ENCODE measurements at regions not wholly inside any gene's neighbourhood (a gene's known extent, or its start where the extent isn't known, plus 50 kb on each side); places are given as distances from the start of the nearest gene placed in this dataset.
"Not testable (repeated sequence)": the region's sequence is repeated elsewhere in the genome, so short reads cannot be mapped to it uniquely, and the experiment has no call there.

GRCh38 chr2:7094231-7094741 lies 177.1 kb downstream of the RNF144A start:
- no peak for DNase-seq

- no peak for DNase-seq
These were observed 179.6 kb downstream of the RNF144A start for GRCh38 chr2:7096726-7097352.

- DNase-seq = peak; percentile 83
These were observed 180.2 kb downstream of the RNF144A start for GRCh38 chr2:7097353-7097895.

DNA sequence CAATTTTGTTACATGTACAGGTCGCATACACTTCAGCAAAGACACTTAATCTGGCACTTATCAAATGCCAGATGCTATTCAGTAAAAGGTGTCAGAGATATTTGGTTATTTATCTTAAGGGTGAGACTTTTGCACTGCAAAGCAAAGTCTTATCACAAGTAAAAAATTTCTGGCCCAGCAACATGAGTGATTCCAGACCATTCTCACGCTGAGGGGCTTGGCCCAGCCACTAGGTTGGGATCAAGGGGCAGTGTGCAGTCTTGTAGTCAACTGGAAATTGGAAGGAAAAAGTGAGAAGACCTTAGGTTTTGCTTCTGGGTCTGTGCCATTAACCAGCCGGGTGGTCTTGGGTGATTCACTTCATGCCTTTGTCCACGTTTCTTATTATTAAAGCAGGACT lies 181.6 kb downstream of the RNF144A start:
- no peak for DNase-seq

GRCh38 chr2:7099687-7100086 lies 182.5 kb downstream of the RNF144A start:
- not testable (repeated sequence) for DNase-seq

DNA sequence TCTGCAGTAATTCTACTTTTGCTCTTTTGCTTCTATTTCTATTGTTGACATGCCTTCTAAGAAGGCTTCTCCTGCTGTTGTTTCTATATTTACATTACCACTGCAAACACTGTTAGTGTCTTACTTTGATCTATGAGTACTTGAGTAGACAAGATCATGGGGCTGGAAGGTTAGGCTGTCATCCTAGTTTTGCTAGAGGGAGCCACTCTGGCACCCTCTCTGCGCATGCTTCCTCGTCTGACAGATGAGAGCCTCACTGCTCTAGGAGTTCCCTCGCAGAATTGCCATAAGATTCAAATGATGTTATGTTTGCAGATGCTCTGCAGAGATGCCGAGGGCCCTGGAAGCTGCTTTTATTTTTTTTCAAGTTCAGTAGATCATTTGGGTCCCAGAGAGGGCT lies 185.6 kb downstream of the RNF144A start:
- peak; percentile 93 for DNase-seq

GRCh38 chr2:7108792-7109532 lies 191.8 kb downstream of the RNF144A start:
- peak; percentile 22 for DNase-seq

DNA sequence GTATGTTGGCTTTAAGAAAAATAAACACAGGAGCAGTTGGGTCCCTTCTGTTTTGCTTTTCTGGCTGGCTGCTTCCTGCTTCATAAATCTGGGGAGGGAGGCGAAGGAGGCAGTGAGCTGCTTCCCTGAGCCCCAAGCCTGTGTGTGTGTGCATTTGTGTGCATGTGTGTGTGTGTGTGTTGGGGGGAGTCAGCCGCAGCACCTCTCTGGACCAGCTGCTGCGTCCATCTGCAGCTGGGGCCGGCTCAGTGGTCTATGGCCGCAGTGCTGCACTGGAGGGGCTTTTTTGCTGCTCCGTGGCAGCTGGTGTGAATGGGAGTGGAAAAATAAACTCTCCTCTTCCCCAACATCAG lies 192.3 kb downstream of the RNF144A start:
- DNase-seq = no peak

- peak; percentile 54 for DNase-seq
These were observed 194.4 kb downstream of the RNF144A start for GRCh38 chr2:7111626-7112025.

DNA sequence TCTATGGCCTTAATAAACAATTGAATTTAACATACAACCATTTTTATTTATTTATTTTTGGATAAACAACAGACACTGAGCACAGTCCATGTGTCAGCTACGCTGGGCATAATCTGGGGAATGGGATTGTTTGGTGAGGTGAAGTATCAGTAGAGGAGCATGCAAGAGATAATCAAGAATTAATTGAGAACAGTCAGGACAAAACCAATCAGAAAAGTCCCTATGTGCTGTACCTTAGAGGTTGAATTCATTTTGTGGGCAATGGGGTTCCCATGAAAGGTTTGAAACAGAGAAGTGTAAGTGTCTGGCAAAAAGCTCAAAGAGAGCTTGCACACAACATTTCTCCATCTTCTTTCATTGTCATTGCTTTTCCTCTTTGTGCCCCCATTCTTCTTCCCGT lies 198.2 kb downstream of the RNF144A start:
- no peak for DNase-seq

- DNase-seq = no peak
These were observed 198.7 kb downstream of the RNF144A start for GRCh38 chr2:7115906-7116305.

DNA sequence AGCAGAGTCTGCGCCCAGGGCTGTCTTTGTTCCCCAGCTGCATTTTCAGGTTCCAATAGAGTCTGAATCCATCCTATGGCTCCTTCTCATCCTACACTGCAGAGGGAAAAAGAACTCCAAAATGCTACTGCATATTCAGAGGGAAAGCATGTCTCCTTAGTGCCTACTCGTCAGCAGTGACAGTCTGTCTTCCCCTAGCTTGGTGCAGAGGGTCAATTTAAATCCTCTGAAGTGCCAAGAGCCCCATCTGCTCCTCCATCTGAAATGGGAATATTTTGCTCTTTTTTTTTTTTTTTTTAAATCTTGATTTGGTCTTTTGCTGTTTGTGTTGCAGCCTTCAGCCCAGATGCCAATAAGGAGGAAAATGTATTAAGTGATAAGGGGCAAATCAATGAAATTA lies 199.3 kb downstream of the RNF144A start:
- DNase-seq = no peak

DNA sequence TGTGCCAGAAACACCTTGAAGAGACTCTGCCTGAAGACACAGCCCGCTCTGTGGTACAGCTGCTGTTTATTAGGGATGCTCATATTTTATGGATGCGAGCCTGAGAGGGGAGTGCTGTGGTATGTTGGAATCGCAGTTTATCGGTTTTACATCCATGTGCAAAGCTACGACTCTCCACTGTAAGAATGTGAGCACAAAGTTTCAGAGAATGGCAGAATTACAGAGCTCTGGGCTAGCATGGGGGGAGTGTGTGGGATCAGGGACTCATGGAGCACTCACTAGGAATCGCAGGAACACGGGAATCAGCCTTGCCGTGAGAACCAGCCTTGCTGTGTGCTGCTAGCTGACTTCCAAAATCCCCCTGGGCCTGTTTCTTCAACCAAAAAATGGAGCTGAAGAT lies 199.9 kb downstream of the RNF144A start:
- DNase-seq = no peak

DNA sequence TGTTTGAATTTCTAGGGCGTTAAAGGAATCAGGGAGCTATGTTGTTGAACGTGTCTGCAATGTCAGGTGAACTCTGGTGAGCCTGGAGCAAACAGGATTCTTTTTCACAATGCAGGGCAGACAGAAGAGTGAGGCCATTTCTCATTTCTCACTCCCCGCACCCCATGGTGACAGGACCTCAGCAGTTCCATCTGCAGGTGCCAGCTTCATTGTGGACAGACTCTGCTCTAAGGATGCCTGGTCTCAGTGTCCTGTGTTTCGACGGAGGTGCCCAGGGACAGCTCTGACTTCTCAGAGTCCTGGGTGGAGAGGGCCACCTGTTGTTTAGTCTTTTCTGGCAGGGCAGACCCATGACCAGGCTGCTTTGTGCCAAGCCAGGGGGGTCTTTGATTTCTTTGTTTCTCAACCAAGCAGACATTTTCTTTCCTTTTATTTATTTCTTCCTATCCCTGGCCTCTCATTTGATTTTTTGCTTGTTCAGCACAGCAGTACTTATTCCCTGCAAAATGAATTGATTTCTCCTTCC lies 201.5 kb downstream of the RNF144A start:
- no peak for DNase-seq

DNA sequence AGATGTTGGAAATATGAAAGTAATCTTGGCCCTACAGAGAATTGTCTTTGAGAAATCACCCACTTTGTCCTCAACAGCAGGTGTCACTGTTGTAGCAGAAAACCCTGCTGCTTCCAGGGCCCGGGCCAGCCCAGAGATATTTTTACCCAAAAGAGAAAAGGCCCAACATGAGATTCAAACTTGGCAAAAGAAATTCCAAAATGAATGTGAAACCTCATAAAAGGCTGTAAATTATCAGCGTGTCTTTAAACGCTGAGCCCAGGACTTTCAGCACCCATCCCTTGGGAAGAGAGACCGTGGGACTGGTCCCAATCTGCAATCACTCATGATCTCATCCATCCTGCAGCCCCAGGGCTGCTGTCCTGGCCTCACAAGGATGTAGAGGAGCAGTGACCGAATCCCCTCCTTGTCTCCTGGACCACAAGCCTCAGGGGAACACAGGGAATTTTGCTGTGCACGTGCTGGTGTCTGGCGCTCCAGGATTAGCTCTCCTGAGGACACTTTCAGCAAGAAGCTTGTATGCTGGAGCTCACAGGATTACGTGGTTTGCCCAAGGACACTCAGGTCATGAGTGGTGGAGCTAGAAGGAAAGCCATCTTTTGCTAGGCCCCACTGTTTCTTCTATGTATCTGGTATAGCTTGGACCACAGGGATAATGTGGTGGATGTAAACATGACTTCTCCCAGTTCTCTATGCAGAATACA lies 202.1 kb downstream of the RNF144A start:
- DNase-seq = peak; percentile 16

DNA sequence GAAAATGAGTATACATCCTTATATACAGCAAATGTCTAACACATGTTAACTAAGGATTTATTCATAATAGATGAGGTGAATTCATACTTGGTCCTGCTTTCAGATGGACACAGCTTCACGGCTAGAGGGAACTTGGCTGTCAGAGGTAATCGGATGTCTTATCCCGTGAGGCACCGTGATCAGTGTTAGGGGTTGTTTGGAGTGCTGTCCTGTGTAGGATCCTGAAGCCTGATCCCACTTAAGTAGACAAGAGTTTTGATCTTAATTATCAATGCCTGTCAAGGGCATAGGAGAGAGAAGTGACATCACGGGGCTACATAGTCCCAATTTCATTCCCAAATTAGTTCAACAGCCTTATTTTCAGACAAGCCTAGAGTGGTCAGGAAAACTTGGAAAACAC lies 204.6 kb downstream of the RNF144A start:
- no peak for DNase-seq

DNA sequence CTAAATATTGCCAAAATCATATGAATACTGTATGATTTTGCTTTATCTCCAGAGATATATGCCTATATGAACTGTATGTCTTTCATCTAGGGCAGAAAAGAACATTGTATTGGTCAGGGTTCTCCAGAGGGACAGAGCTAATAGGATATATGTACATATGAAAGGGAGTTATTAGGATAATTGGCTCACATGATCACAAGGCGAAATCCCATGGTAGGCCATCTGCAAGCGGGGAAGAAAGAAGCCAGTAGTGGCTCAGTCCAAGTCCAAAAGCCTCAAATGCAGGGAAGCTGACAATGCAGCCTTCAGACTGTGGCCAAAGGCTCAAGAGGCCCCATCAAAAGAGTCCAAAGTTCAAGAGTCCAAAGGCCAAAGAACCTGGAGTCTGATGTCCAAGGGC lies 209.9 kb downstream of the RNF144A start:
- DNase-seq = no peak

GRCh38 chr2:7127687-7128086 lies 210.5 kb downstream of the RNF144A start:
- no peak for DNase-seq

DNA sequence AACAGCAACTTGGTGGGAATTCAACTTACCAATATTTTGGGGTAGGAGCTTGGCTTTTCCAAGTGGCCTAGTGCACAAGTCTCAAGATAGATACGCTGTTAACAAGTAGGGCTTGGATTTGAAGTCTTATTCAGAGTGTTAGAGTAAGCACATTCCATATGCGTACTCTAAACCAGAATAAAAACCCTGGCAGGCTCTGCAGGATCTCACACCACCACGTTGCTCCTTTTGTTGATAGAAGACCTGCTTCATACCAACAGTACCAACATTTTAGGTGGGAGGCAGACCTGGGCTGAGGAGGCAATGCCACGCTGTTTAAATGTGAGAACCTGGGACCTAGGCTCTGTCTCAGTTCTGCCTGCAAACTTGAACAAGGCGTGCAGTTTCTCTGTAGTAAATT lies 214.0 kb downstream of the RNF144A start:
- DNase-seq = no peak

DNA sequence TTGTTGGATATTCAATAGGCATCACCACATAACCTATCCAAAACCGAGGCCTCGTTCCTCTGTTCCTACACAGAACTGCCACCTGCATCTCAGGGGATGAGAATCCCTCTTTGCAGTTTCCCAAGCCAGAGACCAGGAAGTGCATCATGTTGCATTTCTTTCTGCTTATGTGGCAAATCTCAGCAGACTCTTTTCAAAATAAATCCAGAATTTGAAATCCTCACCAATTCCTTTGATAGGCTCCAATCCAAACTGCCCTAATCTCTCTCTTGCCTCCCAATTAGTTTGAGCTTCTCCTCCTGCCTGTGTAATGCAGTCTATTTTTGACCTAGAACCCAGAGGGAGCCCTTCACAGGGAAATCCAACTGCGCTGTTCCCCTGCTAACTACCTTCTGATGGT lies 215.5 kb downstream of the RNF144A start:
- no peak for DNase-seq

GRCh38 chr2:7133521-7133920 lies 216.3 kb downstream of the RNF144A start:
- DNase-seq = no peak

DNA sequence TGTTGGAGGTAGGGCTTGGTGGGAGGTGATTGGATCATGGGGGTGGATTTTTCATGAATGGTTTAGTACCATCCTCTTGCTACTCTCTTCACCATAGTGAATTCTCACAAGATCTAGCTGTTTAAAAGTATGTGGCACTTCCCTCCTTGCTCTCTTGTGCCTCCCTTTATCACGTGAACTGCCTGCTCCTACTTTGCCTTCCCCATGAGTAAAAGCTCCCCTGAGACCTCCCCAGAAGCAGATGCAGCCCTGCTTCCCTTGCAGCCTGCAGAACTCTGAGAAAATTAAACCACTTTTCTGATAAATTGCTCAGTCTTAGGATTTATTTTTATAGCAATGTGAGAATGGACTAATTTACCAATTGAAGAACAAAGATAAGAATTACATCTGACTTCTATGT lies 223.1 kb downstream of the RNF144A start:
- no peak for DNase-seq

DNA sequence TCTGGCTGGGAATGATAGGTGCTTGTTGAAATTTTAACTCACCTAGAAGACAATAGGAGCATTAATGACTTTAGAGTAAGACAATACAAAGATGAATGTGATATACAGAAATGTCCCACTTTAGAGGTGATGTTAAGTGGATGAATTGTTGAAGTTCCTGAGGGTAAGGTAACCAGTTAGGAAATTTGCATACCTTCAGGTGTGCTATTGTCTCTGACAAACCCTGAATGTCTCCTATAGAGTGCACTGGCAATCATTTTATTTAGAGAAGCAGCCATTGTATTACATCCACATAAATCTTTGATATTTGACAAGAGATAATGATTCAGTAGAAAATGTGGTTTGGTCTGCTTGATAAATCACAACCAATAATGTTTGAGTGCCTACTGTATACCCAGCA lies 228.5 kb downstream of the RNF144A start:
- no peak for DNase-seq

- no peak for DNase-seq
These were observed 228.9 kb downstream of the RNF144A start for GRCh38 chr2:7146151-7146550.

Measured in NCI-H510A treated with DMSO at 0.1 percent for 48 hours (cell line).